GM23248 (cell line): ENCODE measurements at regions not wholly inside any gene's neighbourhood (a gene's known extent, or its start where the extent isn't known, plus 50 kb on each side); places are given as distances from the start of the nearest gene placed in this dataset.

Source experiments
- EZH2 ChIP-seq: fragments of 200-600 bp; sonication (generic); IDR thresholded peaks from 2 replicates; pipeline ENCODE4 v1.6.1; 2018; ENCODE audit warnings: antibody characterized with exemption, mild to moderate bottlenecking; ENCODE audit not compliant: insufficient read depth, poor library complexity, severe bottlenecking
- EZH2phosphoT487 ChIP-seq: fragments of 200-600 bp; sonication (generic); IDR thresholded peaks from 2 replicates; pipeline ENCODE4 v1.6.1; 2018; ENCODE audit warnings: antibody characterized with exemption, moderate library complexity, mild to moderate bottlenecking, low read depth; ENCODE audit not compliant: insufficient read depth

DNA sequence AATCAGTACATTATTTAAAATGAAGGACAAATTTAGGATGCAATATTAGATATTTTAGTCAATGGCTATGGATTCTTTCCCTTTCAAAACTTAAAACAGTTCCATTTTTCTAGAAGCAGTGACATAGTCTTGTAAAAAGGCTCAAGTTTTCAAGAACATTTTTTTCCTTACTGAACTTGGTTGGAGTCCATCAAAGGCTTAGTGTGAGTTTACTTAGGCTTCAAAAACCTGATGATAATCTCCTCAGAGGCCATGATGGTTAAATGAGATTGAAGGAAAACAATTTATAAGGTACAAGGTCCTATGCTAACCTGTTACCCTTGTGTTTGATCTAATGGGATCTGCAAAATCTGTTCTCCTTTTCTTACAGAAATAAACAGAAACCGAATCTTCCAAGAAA lies 531.8 kb downstream of the UTRN start:
- TF ChIP-seq EZH2 (no peak), EZH2phosphoT487 (no peak)
